Activated CD4-positive, alpha-beta T cell treated with anti-CD3 and anti-CD28 coated beads for 1 hour (primary cell): ENCODE measurements at regions not wholly inside any gene's neighbourhood (a gene's known extent, or its start where the extent isn't known, plus 50 kb on each side); places are given as distances from the start of the nearest gene placed in this dataset.

Experiments used
- DNase-seq: peaks from one replicate; pipeline ENCODE4 v3.0.0-alpha.2; 2020

- no peak for DNase-seq
These were observed 193.0 kb downstream of the HLX start for GRCh38 chr1:221072214-221072613.

DNA sequence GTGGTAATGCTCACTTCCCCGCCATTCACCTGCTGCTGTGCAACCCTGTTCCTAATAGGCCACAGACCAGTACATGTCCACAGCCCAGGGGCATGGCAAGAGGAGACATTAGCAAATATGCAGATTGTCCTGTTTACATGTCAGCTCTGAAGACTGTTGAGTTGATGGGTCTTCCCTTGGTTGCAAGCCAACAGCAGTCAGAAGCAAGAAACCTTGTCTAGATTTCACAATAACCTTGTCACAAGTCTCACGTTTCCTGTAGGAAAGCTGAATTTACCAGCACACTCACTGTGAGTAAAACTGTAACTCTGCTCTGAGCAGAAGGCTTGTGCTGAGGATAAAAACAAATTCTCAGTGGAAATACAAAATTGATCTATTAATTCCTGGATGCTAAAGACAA is 195.1 kb downstream of the HLX start:
- no peak for DNase-seq

DNA sequence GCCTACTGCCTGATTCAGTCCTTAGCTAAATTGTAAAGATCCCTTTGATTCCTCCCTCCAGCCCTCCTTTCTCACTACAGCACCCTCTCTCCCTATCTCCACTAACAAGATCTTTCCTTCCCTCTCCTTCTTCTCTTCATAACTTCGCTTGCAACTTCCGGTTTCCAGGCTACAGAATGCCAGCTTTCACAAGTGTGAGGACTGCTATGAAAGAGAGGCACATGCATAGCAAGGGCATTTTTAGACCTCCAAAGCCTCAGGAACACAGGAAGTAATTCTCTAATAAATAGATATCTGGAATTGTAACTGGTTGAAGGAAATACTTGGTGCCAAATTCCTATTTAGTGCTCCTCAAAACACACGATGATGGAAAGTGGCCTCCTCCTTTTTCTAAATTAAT is 196.7 kb downstream of the HLX start:
- no peak for DNase-seq

DNA sequence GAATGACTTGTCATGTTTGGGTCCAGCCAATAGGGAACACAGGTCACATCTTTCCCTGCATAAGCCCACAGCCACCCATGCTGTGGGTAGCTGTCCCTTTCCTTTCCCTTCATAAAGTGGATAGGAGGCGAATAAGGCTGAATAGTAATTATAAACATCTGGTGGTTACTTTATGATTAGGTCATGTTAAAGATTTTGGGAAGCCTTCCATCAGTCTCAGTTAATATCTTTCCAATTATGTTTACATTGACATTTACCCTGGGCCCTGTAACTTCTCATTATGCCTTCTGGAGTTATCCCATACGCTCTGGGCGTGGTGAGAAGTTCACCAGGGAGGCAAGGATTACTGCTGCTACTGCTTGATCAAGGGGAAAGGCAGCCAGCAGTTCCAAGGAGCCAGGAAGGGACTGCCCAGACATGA is 197.2 kb downstream of the HLX start:
- DNase-seq: no peak

GRCh38 chr1:221078260-221078965 is 199.2 kb downstream of the HLX start:
- DNase-seq: no peak

DNA sequence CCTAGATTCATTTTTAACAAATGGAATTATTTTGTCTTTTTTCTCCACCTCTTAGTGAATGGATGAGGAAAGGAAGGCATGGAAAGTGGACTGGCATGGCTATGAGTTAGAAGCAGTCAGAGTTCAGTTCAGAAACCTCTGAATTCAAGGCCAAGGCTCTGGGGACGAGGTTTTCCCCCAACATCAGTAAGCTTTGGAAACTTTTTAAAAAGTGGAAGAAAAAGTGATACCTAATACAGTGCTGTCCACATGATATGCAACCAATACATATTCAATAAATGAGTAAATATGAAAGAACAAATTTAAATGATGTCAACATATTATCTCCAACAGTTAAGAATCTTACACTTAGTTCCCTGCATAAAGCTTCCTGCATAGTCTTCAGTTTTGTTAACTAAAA is 204.7 kb downstream of the HLX start:
- DNase-seq: no peak

DNA sequence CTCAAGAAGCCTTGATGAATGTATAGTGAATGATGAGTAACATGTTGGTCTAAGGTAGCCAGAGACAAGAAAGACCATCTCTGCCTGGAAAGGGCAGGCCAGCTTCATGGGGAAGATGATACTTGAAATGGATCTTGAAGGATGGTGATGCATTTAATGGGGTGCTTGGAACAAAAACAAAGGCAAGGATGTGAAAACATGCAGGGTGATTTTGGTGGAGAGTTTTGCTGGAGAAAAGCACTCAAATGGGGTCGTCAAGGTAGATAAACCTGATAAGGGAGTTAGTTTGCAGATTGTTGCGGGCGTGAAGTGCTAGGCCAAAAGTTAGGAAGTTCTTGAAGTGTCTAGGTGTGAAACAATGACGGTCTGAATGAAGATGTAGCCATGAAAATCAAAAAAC is 205.4 kb downstream of the HLX start:
- DNase-seq: no peak

- no peak for DNase-seq
These were observed 206.6 kb downstream of the HLX start for GRCh38 chr1:221085701-221086375.

DNA sequence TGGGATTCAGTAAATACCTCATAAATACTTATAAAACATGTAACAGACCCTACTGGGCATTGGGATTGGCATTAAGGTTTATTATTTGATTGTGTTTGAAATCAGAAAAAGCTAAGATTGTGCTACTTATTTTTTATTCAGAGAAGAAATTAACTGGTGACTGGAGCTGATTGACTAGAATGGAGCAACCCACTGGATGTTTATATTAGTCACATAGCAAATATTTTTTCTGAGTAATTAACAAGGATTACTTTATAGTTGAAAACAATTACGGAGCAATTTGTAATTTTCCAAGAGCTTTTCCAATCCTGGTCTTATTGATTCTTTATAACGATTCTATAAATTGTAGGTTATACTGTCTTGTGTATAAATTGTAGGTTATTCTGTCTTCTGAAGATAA is 208.7 kb downstream of the HLX start:
- no peak for DNase-seq

DNA sequence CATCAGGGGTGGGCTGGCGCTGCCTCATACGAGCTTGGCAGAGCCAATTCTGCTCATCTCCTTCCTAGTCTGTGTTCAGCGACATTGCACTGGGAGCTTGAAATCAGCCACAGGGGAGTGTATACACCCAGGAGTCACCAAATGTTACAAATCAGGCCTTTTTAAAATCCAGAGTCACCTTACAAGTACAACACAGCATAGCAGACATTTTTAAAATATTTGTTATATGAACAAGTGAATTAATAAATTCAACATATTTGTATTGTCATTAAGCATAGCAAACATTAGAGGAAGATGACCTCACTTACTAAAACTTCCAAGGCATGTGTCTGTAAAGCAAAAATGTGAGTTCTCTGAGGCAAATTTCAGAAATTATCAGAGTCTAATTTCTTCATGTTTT is 210.0 kb downstream of the HLX start:
- no peak for DNase-seq

DNA sequence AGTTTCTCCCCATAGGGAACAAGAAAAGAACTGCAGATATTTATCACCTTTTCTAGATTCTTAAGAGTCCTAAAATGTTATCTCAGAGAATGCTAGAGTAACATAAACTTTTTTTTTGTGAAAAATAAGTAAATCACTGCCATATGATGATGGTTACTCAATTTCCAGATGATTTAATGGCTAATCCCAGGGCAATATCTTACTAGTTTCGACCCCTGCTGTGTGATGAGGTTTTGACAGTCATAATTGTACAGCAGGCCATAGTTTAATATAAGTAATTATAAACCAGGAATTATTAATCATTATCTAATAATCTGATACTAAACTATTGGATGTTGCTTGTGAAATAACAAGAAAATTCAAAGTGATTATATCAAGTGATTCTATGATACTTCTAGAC is 210.6 kb downstream of the HLX start:
- DNase-seq: no peak

DNA sequence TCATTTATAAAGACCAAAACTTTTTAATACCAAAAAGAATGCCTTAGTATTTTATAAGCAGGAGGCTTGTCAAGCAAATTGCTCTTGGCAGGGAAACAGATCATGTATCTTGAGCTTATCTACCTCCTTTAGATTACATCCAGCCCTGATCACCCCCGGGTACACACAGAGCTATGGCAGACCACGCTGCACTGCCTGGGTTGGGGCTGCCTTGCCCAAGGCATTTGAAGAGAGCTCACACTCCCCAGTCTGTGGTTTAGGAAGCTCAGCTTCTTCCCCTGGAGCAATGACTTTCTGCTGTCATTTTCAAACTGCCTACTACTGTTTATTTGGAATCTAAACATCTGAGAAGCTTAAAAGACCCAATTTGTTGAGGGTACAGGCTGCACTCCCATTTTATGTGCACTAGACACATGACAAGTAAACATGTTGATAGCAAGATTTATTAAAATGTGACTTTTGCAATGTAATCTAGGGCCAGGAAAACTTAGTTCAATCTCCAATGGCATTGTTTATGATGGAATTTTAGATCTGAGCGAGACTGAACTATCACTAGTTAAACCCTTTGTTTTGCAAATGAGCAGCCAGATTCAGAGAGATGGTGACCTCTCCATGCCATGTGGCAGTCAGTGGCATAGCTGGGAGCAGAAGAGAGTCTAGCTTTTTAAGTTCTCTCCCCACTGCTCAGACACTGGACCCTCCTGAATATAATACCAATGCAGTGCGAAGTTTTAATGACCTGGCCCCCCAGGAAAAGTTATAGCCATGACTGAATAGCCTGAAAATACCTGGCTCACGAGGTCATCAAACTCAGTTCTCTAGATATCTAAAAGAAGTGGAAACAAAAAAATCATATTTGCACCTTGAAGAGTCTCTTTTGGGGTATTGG is 214.9 kb downstream of the HLX start:
- no peak for DNase-seq

GRCh38 chr1:221097479-221098281 is 218.4 kb downstream of the HLX start:
- no peak for DNase-seq

- no peak for DNase-seq
These were observed 219.5 kb downstream of the HLX start for GRCh38 chr1:221098471-221099405.

DNA sequence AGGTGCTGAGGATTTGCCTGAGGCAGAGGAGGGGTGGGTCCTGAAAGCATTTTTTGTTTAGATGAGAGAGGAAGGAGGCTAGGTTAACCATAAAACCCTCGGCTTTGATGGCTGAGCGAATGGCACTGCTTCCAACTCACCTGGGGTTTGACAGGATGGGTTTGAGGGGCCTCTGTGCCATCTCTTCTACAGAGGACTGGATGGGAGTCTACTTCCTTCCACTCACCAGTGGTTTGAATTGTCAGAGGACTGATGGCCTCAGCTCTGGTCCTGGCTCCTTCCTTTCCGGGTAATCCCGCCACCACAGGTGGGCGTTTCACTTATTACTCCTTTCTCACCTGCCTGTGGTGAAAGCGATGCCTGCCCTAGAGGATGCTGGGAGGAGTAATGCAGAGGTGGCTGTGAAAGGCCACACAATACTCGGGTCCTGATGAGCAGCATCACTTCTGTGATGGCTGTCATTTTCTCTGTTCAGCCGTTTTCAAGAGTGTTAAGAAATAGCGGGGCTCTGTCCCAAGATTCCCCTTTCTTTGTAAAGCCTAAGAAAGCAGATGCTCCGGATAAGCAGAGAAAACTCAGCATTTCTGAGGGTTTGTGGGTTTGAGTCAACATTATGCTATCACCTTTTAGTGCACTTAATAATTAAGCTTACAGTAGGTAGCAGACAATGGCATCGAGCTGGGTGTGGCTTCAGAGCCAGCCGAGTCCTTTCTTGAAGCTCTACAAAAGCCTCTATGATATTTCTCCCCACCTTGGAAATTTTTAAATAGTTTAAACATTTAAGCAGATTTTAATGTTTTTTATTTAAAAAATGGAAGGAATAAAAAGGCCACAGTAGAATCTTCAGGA is 220.7 kb downstream of the HLX start:
- no peak for DNase-seq

DNA sequence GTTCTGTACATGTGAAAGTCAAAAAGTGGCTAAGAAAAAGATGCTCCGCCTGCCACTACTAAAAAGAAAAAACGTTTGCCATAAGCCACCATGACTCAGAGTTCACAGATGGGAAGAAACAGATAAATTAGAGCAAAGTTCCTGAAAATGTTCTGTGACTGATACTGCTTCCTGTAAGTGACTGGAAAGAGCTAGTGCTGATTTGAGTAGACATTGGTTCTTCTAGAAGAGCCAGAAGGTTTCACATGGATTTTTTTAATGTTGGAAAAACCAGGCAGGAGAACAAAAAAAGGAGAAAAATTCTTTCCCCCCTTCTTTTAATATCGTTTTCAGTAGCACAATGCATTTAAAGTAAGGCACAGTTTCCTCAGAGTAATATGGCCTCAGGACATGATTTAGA is 221.4 kb downstream of the HLX start:
- no peak for DNase-seq

DNA sequence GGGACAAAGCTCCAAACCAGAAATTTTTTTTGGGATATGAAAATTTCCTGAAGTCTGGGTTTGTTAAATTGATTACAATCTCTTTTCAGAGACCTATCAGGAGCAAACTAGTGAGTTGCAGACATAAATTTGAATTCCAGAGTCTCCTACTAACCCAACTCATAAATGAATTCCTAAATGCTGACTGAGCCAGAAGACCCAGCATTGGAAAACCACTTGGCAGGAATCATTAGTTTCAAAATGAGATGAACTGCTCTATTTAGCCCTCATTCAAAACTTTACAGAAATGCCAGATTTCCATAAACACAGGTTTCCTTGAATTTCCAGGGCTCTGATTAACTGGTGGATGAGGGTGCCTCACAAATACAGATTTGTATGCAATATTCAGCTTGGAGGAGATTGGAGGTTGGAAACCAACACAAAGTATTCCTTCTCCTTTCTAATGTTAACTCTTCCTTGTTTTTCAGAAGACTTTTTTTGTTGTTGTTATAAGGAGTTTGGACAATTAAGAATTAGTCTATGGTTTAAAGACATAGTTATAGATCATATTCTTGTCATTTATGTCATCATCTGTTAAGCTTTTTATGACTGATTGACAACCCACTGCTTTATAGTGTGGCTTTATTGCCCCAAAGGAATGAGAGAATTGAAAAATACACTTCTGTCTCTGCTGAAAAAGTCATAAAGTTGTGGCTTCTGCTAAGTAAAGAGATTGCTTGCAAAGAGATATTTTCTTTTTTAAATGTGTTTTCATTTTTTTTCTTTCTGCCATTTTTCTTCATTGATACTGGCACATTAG is 222.8 kb downstream of the HLX start:
- no peak for DNase-seq

DNA sequence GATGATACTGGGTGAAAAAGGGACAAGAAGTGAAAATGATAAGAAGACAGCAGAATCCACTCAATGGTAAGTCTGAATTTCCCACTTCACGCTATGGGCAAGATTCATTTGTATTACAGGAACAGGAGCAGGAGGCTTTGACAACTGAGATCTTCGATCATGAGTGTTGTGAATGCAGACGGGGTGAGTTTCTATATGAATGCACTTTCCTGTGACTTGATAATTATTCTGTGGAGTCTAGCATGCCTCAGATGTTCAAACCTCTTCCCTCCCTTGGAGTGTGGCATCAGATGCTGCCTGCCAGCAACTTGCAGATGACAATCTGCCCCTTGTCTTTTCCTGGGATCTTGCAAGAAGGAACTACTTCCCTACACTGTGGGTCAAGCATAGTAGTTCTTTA is 225.4 kb downstream of the HLX start:
- no peak for DNase-seq

GRCh38 chr1:221105578-221105977 is 226.3 kb downstream of the HLX start:
- DNase-seq: no peak

GRCh38 chr1:221106616-221107015 is 227.4 kb downstream of the HLX start:
- no peak for DNase-seq
